ENCODE measurements at regions not wholly inside any gene's neighbourhood (a gene's known extent, or its start where the extent isn't known, plus 50 kb on each side); places are given as distances from the start of the nearest gene placed in this dataset.

DNA sequence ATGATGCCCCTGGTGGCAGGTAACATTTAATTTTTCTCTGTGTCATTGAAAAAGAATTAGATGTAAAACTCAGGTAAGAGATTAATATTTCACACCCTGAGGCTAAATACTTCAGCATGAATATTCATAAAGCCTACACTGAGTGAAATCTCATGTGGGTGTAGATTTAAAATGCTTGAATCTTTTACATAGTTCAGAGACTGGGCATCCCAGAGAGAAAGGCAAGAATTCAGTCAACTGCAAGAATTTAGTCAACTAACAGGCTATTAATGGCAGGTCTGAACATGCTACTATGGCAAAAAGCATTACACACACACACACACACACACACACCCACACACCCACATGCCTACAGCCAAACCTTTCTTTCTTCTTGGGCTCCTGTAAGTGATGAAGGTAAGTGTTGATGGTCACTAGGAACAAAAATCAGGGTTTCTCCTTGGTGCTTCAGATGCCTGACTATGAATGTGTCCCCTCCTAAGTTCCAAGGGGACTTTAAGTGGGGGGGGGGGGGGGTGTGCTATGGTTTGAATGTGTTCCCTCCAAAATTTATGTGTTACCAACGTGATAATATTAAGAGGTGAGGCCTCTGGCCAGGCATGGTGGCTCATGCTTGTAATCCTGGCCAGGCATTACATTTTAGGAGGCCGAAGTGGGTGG is 63.7 kb upstream of the PSMD7 start:
- Histone ChIP-seq H3K4me1 (ENCODE audit: insufficient read depth, low read length) (no peaks in the 10 kb centered on the region), H3K27ac (ENCODE audit: low read depth, low read length) (no peak overlapping the region), H3K36me3 (ENCODE audit: insufficient read depth, low read length) (no peaks in the 10 kb centered on the region), H3K9me3 (ENCODE audit: low read length) (no peaks in the 10 kb centered on the region), H3K27me3 (ENCODE audit: control insufficient read depth in 1 of 2, insufficient read depth in 2 of 2, low read length in 2 of 2) (no peaks in the 10 kb centered on the region), H3K4me3 (ENCODE audit: low read depth in 1 of 2, low read length in 2 of 2) (no peak overlapping the region), H3K9ac (ENCODE audit: low read length) (no peak overlapping the region)

DNA sequence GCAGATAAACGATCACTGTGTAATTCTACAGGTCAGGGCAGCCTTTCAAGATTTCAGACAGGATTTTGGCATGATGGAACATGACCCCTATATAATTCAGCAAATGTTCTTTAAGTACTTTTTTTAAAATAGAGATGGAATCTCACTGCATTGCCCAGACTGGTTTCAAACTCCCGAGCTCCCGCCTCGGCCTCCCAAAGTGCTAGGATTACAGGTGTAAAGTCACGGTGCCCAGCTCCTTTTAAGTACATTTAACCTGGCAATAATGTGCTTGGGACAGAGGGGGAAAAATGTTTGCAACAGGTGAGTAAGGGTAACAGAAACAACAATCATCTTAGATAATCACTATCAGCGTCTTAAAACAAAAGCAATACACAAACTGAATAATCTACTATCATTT is 66.5 kb upstream of the PSMD7 start:
- H3K4me1 ChIP-seq (ENCODE audit: insufficient read depth, low read length), result peaks cover 6% of the 10 kb centered on the region
- H3K36me3 ChIP-seq (ENCODE audit: insufficient read depth, low read length), result no peaks in the 10 kb centered on the region
- no peak overlapping the region for H3K4me3 ChIP-seq (ENCODE audit: low read depth in 1 of 2, low read length in 2 of 2)

DNA sequence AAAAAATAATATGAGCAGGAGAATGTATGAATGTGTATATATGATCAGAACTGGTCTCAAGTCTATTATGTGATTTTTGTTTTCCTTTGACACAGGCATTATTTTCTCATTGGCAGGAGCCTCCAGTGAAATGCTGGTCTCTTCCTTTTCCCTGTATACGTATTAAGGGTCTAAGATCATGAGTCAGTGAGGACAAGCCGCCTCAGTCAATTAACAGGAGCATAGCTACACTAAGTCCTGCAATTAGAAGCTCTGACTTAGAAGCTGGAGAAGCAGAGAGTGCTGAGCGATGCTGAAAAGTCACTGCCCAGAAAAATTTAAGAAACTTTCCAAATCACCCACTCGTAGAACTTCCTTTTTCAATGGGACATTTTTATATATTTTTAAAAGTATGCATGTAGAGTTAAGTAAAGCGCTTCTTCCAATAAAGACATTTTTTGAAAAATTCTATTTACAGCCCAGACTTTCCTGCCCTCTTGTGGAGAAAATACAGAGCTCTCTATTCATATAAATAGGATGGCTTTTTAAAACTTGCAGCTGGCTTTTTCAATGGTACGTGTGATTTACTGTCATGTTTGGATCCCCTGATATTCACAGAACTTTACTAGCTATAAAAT is 70.2 kb upstream of the PSMD7 start:
- no peak overlapping the region for H3K4me3 ChIP-seq (ENCODE audit: low read depth in 1 of 2, low read length in 2 of 2)
- no peaks in the 10 kb centered on the region for H3K9me3 ChIP-seq (ENCODE audit: low read length)
- H3K27me3 ChIP-seq (ENCODE audit: control insufficient read depth in 1 of 2, insufficient read depth in 2 of 2, low read length in 2 of 2), result no peaks in the 10 kb centered on the region
- H3K9ac ChIP-seq (ENCODE audit: low read length), result no peak overlapping the region
- peaks cover 6% of the 10 kb centered on the region for H3K4me1 ChIP-seq (ENCODE audit: insufficient read depth, low read length)
- H3K36me3 ChIP-seq (ENCODE audit: insufficient read depth, low read length), result no peaks in the 10 kb centered on the region
- no peak overlapping the region for H3K27ac ChIP-seq (ENCODE audit: low read depth, low read length)

More for the DNA sequence above, 66.5 kb upstream of the PSMD7 start:
- no peak overlapping the region for H3K9ac ChIP-seq (ENCODE audit: low read length)
- no peaks in the 10 kb centered on the region for H3K27me3 ChIP-seq (ENCODE audit: control insufficient read depth in 1 of 2, insufficient read depth in 2 of 2, low read length in 2 of 2)
- H3K9me3 ChIP-seq (ENCODE audit: low read length), result no peaks in the 10 kb centered on the region
- H3K27ac ChIP-seq (ENCODE audit: low read depth, low read length), result no peak overlapping the region

DNA sequence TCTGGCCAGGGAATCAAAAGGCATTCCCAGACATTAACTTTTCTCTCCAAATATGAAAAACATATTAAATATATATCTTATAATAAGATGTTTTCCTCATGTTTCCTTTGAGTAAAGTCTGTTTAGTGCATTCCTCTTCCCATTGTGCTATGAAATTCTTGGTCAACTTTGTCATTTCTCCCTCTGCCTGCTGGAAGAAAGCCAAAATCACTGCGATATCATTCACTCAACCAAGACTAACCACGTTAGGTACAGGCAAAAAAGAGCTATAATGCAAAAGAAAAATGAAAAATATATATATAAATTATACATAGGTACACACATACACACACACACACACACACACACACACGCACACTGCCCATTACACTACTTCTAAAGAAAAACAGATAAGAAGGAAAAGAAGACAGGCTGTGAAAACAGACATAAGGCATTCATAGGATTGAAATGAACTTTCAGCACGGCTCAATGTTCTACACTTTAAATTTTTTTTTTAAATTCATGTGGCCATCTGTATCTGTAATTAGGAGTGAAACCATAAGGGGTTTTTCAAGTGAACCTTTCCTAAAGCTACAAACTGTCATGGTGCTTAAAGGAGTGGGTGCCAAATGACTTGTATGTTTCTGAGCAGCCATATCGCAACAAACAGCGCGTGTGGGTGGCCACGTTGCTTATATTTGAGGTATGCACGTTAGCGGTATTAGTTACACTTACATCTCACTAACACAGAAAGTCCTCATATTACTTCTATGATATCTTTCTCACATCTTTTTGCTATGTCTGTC is 71.6 kb upstream of the PSMD7 start:
- no peak overlapping the region for H3K27ac ChIP-seq (ENCODE audit: low read depth, low read length)
- H3K27me3 ChIP-seq (ENCODE audit: control insufficient read depth in 1 of 2, insufficient read depth in 2 of 2, low read length in 2 of 2), result no peaks in the 10 kb centered on the region
- H3K36me3 ChIP-seq (ENCODE audit: insufficient read depth, low read length), result no peaks in the 10 kb centered on the region
- peaks cover 6% of the 10 kb centered on the region for H3K4me1 ChIP-seq (ENCODE audit: insufficient read depth, low read length)
- H3K9ac ChIP-seq (ENCODE audit: low read length), result no peak overlapping the region
- H3K4me3 ChIP-seq (ENCODE audit: low read depth in 1 of 2, low read length in 2 of 2), result no peak overlapping the region
- H3K9me3 ChIP-seq (ENCODE audit: low read length), result no peaks in the 10 kb centered on the region

DNA sequence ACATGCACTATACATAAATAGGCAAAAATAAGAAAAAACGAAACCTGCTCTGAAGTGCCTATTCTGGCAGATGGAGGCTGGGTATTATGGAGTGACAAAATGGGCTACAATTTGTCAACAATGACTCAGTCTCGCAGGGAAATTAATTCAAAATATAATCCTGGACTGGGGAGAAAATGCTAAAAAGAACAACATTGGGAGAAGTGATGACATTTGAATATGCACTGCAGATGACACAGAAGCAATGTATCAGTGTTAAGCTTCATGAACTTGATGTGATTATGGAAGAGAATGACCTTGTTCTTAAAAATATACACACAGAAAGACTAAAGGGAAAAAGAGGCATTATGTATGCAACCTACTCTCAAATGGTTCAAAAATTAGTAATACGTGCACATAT is 74.8 kb upstream of the PSMD7 start:
- H3K36me3 ChIP-seq (ENCODE audit: insufficient read depth, low read length), result no peaks in the 10 kb centered on the region
- H3K27ac ChIP-seq (ENCODE audit: low read depth, low read length), result no peak overlapping the region
- H3K9ac ChIP-seq (ENCODE audit: low read length), result no peak overlapping the region
- no peak overlapping the region for H3K4me3 ChIP-seq (ENCODE audit: low read depth in 1 of 2, low read length in 2 of 2)
- no peaks in the 10 kb centered on the region for H3K9me3 ChIP-seq (ENCODE audit: low read length)
- H3K4me1 ChIP-seq (ENCODE audit: insufficient read depth, low read length), result peaks cover 6% of the 10 kb centered on the region
- H3K27me3 ChIP-seq (ENCODE audit: control insufficient read depth in 1 of 2, insufficient read depth in 2 of 2, low read length in 2 of 2), result no peaks in the 10 kb centered on the region

DNA sequence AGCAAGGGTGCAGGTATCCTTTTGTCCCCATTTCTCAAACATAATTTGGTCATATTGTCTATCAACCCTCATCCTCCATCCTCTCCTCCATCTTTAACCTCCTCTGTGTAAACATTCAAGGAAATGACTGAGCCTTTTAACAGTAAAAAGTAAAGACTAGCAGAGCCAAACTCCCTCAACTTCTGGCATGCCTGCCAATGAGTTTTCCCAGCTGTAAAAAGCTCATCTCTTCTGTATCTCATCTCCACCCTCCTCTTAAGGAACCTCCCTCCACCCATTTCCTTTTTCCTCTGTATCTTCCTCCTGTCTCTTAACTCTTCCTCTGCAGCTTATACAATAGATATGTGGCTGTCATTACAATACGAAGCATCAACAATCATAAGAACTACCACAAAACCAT is 76.9 kb upstream of the PSMD7 start:
- no peaks in the 10 kb centered on the region for H3K4me1 ChIP-seq (ENCODE audit: insufficient read depth, low read length)
- no peak overlapping the region for H3K27ac ChIP-seq (ENCODE audit: low read depth, low read length)
- H3K36me3 ChIP-seq (ENCODE audit: insufficient read depth, low read length), result no peaks in the 10 kb centered on the region

DNA sequence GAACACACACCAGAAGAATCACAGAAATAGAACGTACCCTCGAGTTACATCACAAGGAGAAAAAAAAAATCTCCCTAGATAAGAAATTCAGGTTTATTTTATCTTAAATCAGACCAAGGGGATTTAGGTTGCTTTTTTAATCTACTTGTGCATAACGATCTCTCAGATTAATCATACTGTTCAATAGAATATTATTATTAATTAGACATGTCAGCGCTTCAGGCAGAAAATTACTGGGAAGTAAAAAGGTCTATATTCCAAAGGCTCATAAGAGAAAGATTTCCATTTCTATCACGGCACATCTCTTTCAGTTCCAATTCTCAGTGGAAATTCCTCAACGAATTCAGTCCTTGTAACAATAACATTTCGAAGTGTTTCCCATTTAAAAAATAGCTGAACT is 77.7 kb upstream of the PSMD7 start:
- Histone ChIP-seq H3K36me3 (ENCODE audit: insufficient read depth, low read length) (no peaks in the 10 kb centered on the region), H3K27ac (ENCODE audit: low read depth, low read length) (no peak overlapping the region), H3K9me3 (ENCODE audit: low read length) (no peaks in the 10 kb centered on the region)

More for the DNA sequence above, 76.9 kb upstream of the PSMD7 start:
- Histone ChIP-seq H3K9ac (ENCODE audit: low read length) (no peak overlapping the region), H3K4me3 (ENCODE audit: low read depth in 1 of 2, low read length in 2 of 2) (no peak overlapping the region), H3K27me3 (ENCODE audit: control insufficient read depth in 1 of 2, insufficient read depth in 2 of 2, low read length in 2 of 2) (no peaks in the 10 kb centered on the region), H3K9me3 (ENCODE audit: low read length) (no peaks in the 10 kb centered on the region)

DNA sequence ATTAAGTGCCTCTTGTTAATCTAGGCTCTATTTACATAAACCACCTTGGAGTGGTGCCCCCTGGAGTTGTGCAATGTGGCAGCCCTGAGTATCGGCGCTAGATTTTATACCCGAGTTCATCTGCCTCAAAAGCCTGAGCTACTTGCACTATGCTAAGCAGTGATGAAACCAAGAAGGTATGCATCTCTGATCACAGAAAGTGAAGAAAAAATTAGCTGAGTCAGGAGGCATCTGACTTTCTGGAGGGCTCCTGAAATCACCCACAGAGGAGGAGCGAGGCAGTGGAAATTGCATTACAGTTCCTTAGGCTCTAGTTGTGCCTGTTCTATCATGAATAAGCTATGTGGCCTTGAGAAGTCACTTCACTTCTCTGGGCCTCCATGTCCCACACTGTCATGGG is 80.3 kb upstream of the PSMD7 start:
- no peak overlapping the region for H3K4me3 ChIP-seq (ENCODE audit: low read depth in 1 of 2, low read length in 2 of 2)
- no peaks in the 10 kb centered on the region for H3K36me3 ChIP-seq (ENCODE audit: insufficient read depth, low read length)
- H3K9me3 ChIP-seq (ENCODE audit: low read length), result no peaks in the 10 kb centered on the region
- no peak overlapping the region for H3K27ac ChIP-seq (ENCODE audit: low read depth, low read length)
- no peak overlapping the region for H3K9ac ChIP-seq (ENCODE audit: low read length)
- no peaks in the 10 kb centered on the region for H3K4me1 ChIP-seq (ENCODE audit: insufficient read depth, low read length)
- H3K27me3 ChIP-seq (ENCODE audit: control insufficient read depth in 1 of 2, insufficient read depth in 2 of 2, low read length in 2 of 2), result no peaks in the 10 kb centered on the region

More for the DNA sequence above, 77.7 kb upstream of the PSMD7 start:
- Histone ChIP-seq H3K27me3 (ENCODE audit: control insufficient read depth in 1 of 2, insufficient read depth in 2 of 2, low read length in 2 of 2) (no peaks in the 10 kb centered on the region), H3K4me1 (ENCODE audit: insufficient read depth, low read length) (no peaks in the 10 kb centered on the region), H3K4me3 (ENCODE audit: low read depth in 1 of 2, low read length in 2 of 2) (no peak overlapping the region), H3K9ac (ENCODE audit: low read length) (no peak overlapping the region)

DNA sequence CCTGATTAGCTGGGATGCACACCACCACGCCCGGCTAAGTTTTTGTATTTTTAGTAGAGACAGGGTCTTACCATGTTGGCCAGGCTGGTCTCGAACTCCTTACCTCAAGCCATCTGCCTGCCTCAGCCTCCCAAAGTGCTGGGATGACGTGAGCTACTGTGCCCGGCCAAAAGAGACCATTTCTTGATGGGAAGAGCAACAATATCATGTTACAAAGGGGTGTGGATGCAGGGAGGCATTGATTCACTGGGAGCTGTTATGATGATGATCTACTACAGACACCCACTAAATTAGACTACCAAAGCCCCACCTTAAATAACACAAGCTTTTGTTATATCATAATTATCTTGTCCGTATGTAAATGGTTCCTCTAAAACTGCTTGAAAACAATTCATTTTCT is 81.4 kb upstream of the PSMD7 start:
- no peaks in the 10 kb centered on the region for H3K36me3 ChIP-seq (ENCODE audit: insufficient read depth, low read length)
- no peaks in the 10 kb centered on the region for H3K9me3 ChIP-seq (ENCODE audit: low read length)
- no peak overlapping the region for H3K4me3 ChIP-seq (ENCODE audit: low read depth in 1 of 2, low read length in 2 of 2)
- H3K4me1 ChIP-seq (ENCODE audit: insufficient read depth, low read length), result no peaks in the 10 kb centered on the region
- H3K27ac ChIP-seq (ENCODE audit: low read depth, low read length), result no peak overlapping the region
- no peaks in the 10 kb centered on the region for H3K27me3 ChIP-seq (ENCODE audit: control insufficient read depth in 1 of 2, insufficient read depth in 2 of 2, low read length in 2 of 2)
- no peak overlapping the region for H3K9ac ChIP-seq (ENCODE audit: low read length)

DNA sequence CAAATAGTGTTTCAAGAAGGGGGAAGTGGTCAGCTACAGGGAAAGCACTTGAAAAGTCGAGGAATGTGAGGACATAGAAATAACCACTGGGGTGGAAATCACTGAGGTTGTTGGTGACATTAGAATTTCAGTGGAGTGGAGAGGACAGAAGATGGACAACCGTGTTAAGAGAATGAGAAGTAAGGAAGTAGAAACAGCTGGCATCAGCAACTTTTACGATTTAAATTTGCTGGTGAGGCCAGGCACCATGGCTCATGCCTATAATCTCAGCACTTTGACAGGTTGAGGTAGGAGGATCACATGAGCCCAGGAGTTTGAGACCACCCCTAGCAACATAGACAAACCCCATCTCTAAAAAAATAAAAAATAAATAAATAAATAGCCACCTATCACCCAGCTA is 83.2 kb upstream of the PSMD7 start:
- H3K27me3 ChIP-seq (ENCODE audit: control insufficient read depth in 1 of 2, insufficient read depth in 2 of 2, low read length in 2 of 2), result no peaks in the 10 kb centered on the region
- H3K4me1 ChIP-seq (ENCODE audit: insufficient read depth, low read length), result no peaks in the 10 kb centered on the region
- no peak overlapping the region for H3K4me3 ChIP-seq (ENCODE audit: low read depth in 1 of 2, low read length in 2 of 2)
- no peak overlapping the region for H3K9ac ChIP-seq (ENCODE audit: low read length)
- H3K9me3 ChIP-seq (ENCODE audit: low read length), result no peaks in the 10 kb centered on the region
- no peak overlapping the region for H3K27ac ChIP-seq (ENCODE audit: low read depth, low read length)
- H3K36me3 ChIP-seq (ENCODE audit: insufficient read depth, low read length), result no peaks in the 10 kb centered on the region

DNA sequence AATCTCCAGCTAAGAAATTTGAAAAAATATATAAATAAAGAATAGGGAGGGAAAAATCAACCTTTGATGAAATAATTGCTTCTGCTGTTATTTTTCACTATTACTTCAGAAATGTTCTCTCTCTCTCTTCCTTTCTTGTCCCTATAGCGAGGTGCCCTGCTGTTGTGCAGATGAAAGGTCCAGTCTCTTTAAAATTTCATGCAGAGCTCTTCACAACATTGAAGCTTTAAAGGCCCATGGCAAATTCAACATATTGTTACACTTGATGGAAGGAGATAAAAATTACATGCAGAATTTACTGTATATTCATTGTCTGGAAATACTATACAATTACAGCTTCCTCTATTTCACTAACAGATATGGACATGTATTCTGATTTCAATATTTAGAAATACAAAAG is 86.4 kb upstream of the PSMD7 start:
- H3K36me3 ChIP-seq (ENCODE audit: insufficient read depth, low read length), result no peaks in the 10 kb centered on the region
- H3K9ac ChIP-seq (ENCODE audit: low read length), result no peak overlapping the region
- H3K27me3 ChIP-seq (ENCODE audit: control insufficient read depth in 1 of 2, insufficient read depth in 2 of 2, low read length in 2 of 2), result no peaks in the 10 kb centered on the region
- H3K27ac ChIP-seq (ENCODE audit: low read depth, low read length), result no peak overlapping the region
- no peaks in the 10 kb centered on the region for H3K4me1 ChIP-seq (ENCODE audit: insufficient read depth, low read length)
- no peaks in the 10 kb centered on the region for H3K9me3 ChIP-seq (ENCODE audit: low read length)
- no peak overlapping the region for H3K4me3 ChIP-seq (ENCODE audit: low read depth in 1 of 2, low read length in 2 of 2)

Data from muscle layer of colon (tissue), 2 donors.